Activated naive CD4-positive, alpha-beta T cell treated with anti-CD3 and anti-CD28 coated beads for 36 hours (primary cell): ENCODE measurements at regions not wholly inside any gene's neighbourhood (a gene's known extent, or its start where the extent isn't known, plus 50 kb on each side); places are given as distances from the start of the nearest gene placed in this dataset.

Experiments used
- CTCF ChIA-PET: fragments of 350-600 bp; sonication (Branson Sonifier 250); formaldehyde crosslinking; loops from one replicate; lab custom pipeline; 2021; ENCODE audit warnings: antibody characterized with exemption; lab: Charles Lee
- DNase-seq: peaks from one replicate; pipeline ENCODE4 v3.0.0-alpha.2; 2020
- H3K27ac Mint-ChIP-seq: one replicate; pipeline ENCODE4 v1.8.0; 2021; ENCODE audit warnings: mild to moderate bottlenecking, mixed read lengths
- H3K27me3 Mint-ChIP-seq: one replicate; pipeline ENCODE4 v1.8.0; 2021; ENCODE audit warnings: low read depth, mixed read lengths
- H3K36me3 Mint-ChIP-seq: one replicate; pipeline ENCODE4 v1.8.0; 2021; ENCODE audit warnings: low read depth, mixed read lengths
- H3K4me1 Mint-ChIP-seq: one replicate; pipeline ENCODE4 v1.8.0; 2021; ENCODE audit warnings: low read depth, mixed read lengths
- H3K4me3 Mint-ChIP-seq: one replicate; pipeline ENCODE4 v1.8.0; 2021; ENCODE audit warnings: mild to moderate bottlenecking, moderate library complexity, mixed read lengths
- H3K9me3 Mint-ChIP-seq: one replicate; pipeline ENCODE4 v1.8.0; 2021; ENCODE audit warnings: mixed read lengths
- intact Hi-C: fragments of 100-400 bp; cut with micrococcal nuclease; formaldehyde crosslinking; loops from one replicate; pipeline ENCODE4 v1.15.1; 2023

- CTCF ChIA-PET, result interaction anchor here (0.9 to 2.0 kb wide), 3 partner anchors 9 to 302 kb away, joined by 3 to 6 read pairs (median 4); no protein-coding TSS in a partner anchor
These were observed 80.6 kb upstream of the PAK5 start for GRCh38 chr20:9919271-9920014.

GRCh38 chr20:9918348-9918747 is 79.5 kb upstream of the PAK5 start:
- CTCF ChIA-PET, result interaction anchor here (2.0 kb wide), 1 partner anchor 301 kb away, joined by 6 read pairs; no protein-coding TSS in a partner anchor
- Mint-ChIP-seq H3K27ac (no peak overlapping the region), H3K4me1 (no peaks in the 10 kb centered on the region), H3K27me3 (peaks cover 10% of the 10 kb centered on the region), H3K36me3 (no peaks in the 10 kb centered on the region), H3K4me3 (no peak overlapping the region), H3K9me3 (no peaks in the 10 kb centered on the region)
- DNase-seq, result no peak
- intact Hi-C loops, result no loop called here

More at GRCh38 chr20:9919271-9920014, 80.6 kb upstream of the PAK5 start:
- H3K27ac Mint-ChIP-seq, result no peak overlapping the region
- H3K9me3 Mint-ChIP-seq, result no peaks in the 10 kb centered on the region
- intact Hi-C loops, result no loop called here
- DNase-seq, result no peak
- peaks cover 8% of the 10 kb centered on the region for H3K27me3 Mint-ChIP-seq
- H3K4me3 Mint-ChIP-seq, result no peak overlapping the region
- no peaks in the 10 kb centered on the region for H3K4me1 Mint-ChIP-seq
- H3K36me3 Mint-ChIP-seq, result no peaks in the 10 kb centered on the region

GRCh38 chr20:9916761-9917160 is 77.9 kb upstream of the PAK5 start:
- H3K9me3 Mint-ChIP-seq, result no peaks in the 10 kb centered on the region
- CTCF ChIA-PET, result interaction anchor here (1.2 kb wide), 1 partner anchor 299 kb away, joined by 5 read pairs; no protein-coding TSS in a partner anchor
- H3K4me1 Mint-ChIP-seq, result no peaks in the 10 kb centered on the region
- peaks cover 16% of the 10 kb centered on the region for H3K27me3 Mint-ChIP-seq
- no peak overlapping the region for H3K27ac Mint-ChIP-seq
- intact Hi-C loops, result no loop called here
- DNase-seq, result no peak
- H3K36me3 Mint-ChIP-seq, result no peaks in the 10 kb centered on the region
- H3K4me3 Mint-ChIP-seq, result no peak overlapping the region

GRCh38 chr20:9912858-9913434 is 74.1 kb upstream of the PAK5 start:
- Mint-ChIP-seq H3K4me1 (no peaks in the 10 kb centered on the region), H3K27me3 (peaks cover 24% of the 10 kb centered on the region), H3K4me3 (no peak overlapping the region), H3K27ac (no peak overlapping the region), H3K9me3 (no peaks in the 10 kb centered on the region), H3K36me3 (no peaks in the 10 kb centered on the region)
- CTCF ChIA-PET, result interaction anchor here (0.6 to 7.3 kb wide), 10 partner anchors 9 to 788 kb away, joined by 3 to 40 read pairs (median 6); no protein-coding TSS in a partner anchor
- peak; percentile 40 for DNase-seq
- intact Hi-C loops, result loop anchor here (1.0 kb wide), 2 partner anchors 296 to 505 kb away; no protein-coding TSS in a partner anchor

- H3K27me3 Mint-ChIP-seq, result peaks cover 24% of the 10 kb centered on the region
- H3K27ac Mint-ChIP-seq, result no peak overlapping the region
- CTCF ChIA-PET, result interaction anchor here (0.6 to 7.3 kb wide), 9 partner anchors 9 to 789 kb away, joined by 3 to 40 read pairs (median 6); no protein-coding TSS in a partner anchor
- no peaks in the 10 kb centered on the region for H3K9me3 Mint-ChIP-seq
- no peaks in the 10 kb centered on the region for H3K36me3 Mint-ChIP-seq
- no peak for DNase-seq
- intact Hi-C loops, result no loop called here
- no peaks in the 10 kb centered on the region for H3K4me1 Mint-ChIP-seq
- no peak overlapping the region for H3K4me3 Mint-ChIP-seq
These were observed 73.4 kb upstream of the PAK5 start for GRCh38 chr20:9912290-9912689.

- Mint-ChIP-seq H3K4me3 (no peak overlapping the region), H3K9me3 (no peaks in the 10 kb centered on the region), H3K4me1 (no peaks in the 10 kb centered on the region), H3K27ac (no peak overlapping the region), H3K27me3 (peaks cover 25% of the 10 kb centered on the region), H3K36me3 (no peaks in the 10 kb centered on the region)
- no peak for DNase-seq
- intact Hi-C loops, result no loop called here
- CTCF ChIA-PET, result interaction anchor here (1.4 to 7.3 kb wide), 5 partner anchors 9 to 503 kb away, joined by 3 to 40 read pairs (median 5); no protein-coding TSS in a partner anchor
These were observed 72.6 kb upstream of the PAK5 start for GRCh38 chr20:9911519-9911918.

- no peaks in the 10 kb centered on the region for H3K4me1 Mint-ChIP-seq
- DNase-seq, result no peak
- no peak overlapping the region for H3K4me3 Mint-ChIP-seq
- CTCF ChIA-PET, result interaction anchor here (7.3 kb wide), 1 partner anchor 292 kb away, joined by 40 read pairs; no protein-coding TSS in a partner anchor
- no peaks in the 10 kb centered on the region for H3K36me3 Mint-ChIP-seq
- no peaks in the 10 kb centered on the region for H3K9me3 Mint-ChIP-seq
- intact Hi-C loops, result no loop called here
- H3K27me3 Mint-ChIP-seq, result peaks cover 25% of the 10 kb centered on the region
- H3K27ac Mint-ChIP-seq, result no peak overlapping the region
These were observed 70.3 kb upstream of the PAK5 start for GRCh38 chr20:9909167-9909566.

GRCh38 chr20:9903048-9903655 is 64.3 kb upstream of the PAK5 start:
- Mint-ChIP-seq H3K27me3 (peaks cover 5% of the 10 kb centered on the region), H3K4me3 (no peak overlapping the region), H3K4me1 (no peaks in the 10 kb centered on the region), H3K36me3 (no peaks in the 10 kb centered on the region), H3K9me3 (peaks cover 3% of the 10 kb centered on the region), H3K27ac (no peak overlapping the region)
- peak; percentile 4 for DNase-seq
- intact Hi-C loops, result no loop called here
- CTCF ChIA-PET, result interaction anchor here (1.0 to 3.2 kb wide), 2 partner anchors 9 to 25 kb away, joined by 4 to 16 read pairs; no protein-coding TSS in a partner anchor

- peaks cover 2% of the 10 kb centered on the region for H3K4me1 Mint-ChIP-seq
- peaks cover 6% of the 10 kb centered on the region for H3K9me3 Mint-ChIP-seq
- CTCF ChIA-PET, result no interaction called here
- no peaks in the 10 kb centered on the region for H3K36me3 Mint-ChIP-seq
- intact Hi-C loops, result no loop called here
- H3K27me3 Mint-ChIP-seq, result peaks cover 3% of the 10 kb centered on the region
- no peak for DNase-seq
- H3K4me3 Mint-ChIP-seq, result no peak overlapping the region
- no peak overlapping the region for H3K27ac Mint-ChIP-seq
These were observed 50.5 kb upstream of the PAK5 start for GRCh38 chr20:9889270-9889981.
